ENCODE measurements at regions not wholly inside any gene's neighbourhood (a gene's known extent, or its start where the extent isn't known, plus 50 kb on each side); places are given as distances from the start of the nearest gene placed in this dataset.

DNA sequence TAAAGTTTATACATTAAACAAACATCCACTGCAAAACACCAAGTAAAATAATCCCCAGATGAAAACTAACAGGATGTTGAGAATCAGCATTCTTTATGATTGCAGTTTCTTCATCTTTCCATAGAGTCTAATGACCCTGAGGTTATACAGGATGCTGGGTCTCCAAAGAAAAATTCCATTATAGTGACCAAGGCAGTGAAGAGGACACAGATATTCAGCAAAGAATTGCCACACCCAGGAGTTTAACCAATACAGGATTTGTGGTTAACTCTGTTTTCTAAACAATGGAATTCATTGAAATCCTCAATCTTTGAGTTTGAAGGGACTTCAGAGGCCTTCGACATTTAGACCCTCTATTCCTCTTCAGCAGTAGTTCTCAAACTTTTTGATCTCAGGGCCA is 76.2 kb upstream of the ESX1 start:
- ChIA-PET POLR2A (interaction anchor here (0.6 kb wide), 1 partner anchor 689 kb away, joined by 3 read pairs; no protein-coding TSS in a partner anchor), CTCF (ENCODE audit: low intra/inter-chr PET ratio) (no interaction called here)
- Histone ChIP-seq H3K9ac (ENCODE audit: insufficient read depth in 1 of 2, low read depth in 2 of 2, low read length in 2 of 2) (no peak overlapping the region), H3K4me3 (no peak overlapping the region), H3K9me1 (ENCODE audit: control insufficient read depth, insufficient read depth, low read length) (no peaks in the 10 kb centered on the region), H2AFZ (ENCODE audit: low read depth, low read length) (no peak overlapping the region), H3K9me3 (replicated peaks; ENCODE audit: control insufficient read depth, insufficient read depth, low read depth, low read length) (no peaks in the 10 kb centered on the region), H3K4me2 (ENCODE audit: insufficient read depth, low read length) (no peak overlapping the region), H4K20me1 (replicated peaks; ENCODE audit: control insufficient read depth, insufficient read depth, low read length) (no peaks in the 10 kb centered on the region), H3K27me3 (ENCODE audit: control insufficient read depth in 2 of 2, insufficient read depth in 2 of 2, low read length in 2 of 2) (no peaks in the 10 kb centered on the region), H3K79me2 (ENCODE audit: control insufficient read depth, insufficient read depth, low read length) (no peaks in the 10 kb centered on the region), H3K27ac (ENCODE audit: extremely low read depth, low read depth, low read length) (no peak overlapping the region), H3K36me3 (ENCODE audit: control insufficient read depth, insufficient read depth, low read length) (no peaks in the 10 kb centered on the region), H3K4me1 (replicated peaks in 1 of 2; ENCODE audit: control insufficient read depth in 2 of 2, insufficient read depth in 2 of 2, low read length in 2 of 2) (no peaks in the 10 kb centered on the region)
- 0% methylated on average over 1 of the region's 1 CpG for WGBS (ENCODE audit: insufficient coverage, low coverage, missing lambda C conversion rate)
- ATAC-seq (no peak), DNase-seq (ENCODE audit: extremely low read depth in 1 of 4, low spot score in 3 of 4) (no peak), FAIRE-seq (no peak)
- intact Hi-C loops (cut with micrococcal nuclease) = no loop called here
- BruUV-seq (replicated peaks) = no TSS peak
- in situ Hi-C loops (cut with MboI) = no loop called here
- TF ChIP-seq RHOXF2B (CRISPR knock-in tag; conservative IDR thresholded peaks at IDR 0.05) (no peak), ZC3H11A (IDR thresholded peaks at IDR 0.05; ENCODE audit: low read depth, low read length) (no peak), ZBTB43 (CRISPR knock-in tag; IDR thresholded peaks at IDR 0.05) (no peak), FOXP1 (CRISPR knock-in tag; IDR thresholded peaks at IDR 0.05) (no peak), ARID1B (IDR thresholded peaks at IDR 0.05) (no peak)

DNA sequence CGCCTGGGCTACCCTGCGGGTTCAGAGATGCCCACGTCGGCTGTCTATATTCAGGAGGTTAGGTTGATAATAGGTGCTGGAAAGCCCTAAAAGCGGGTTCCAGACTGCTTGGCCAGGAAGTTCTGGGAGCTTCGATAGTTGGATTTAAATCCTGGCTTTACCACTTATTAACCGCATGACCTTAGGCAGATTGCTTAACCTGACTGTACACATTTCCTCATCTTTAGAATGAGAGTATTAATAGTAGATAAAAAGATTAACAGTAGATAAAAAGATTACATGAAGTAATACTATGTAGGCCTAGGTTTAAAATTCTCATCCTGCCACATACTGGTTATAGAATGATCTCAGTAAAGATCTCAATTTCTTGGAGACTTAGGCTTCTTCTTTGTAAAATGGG is 75.0 kb upstream of the ESX1 start:
- in situ Hi-C loops (cut with MboI) = no loop called here

More for the DNA sequence above, 75.0 kb upstream of the ESX1 start:
- Histone ChIP-seq H3K9me3 (replicated peaks; ENCODE audit: control insufficient read depth, insufficient read depth, low read depth, low read length) (no peaks in the 10 kb centered on the region), H3K79me2 (ENCODE audit: control insufficient read depth, insufficient read depth, low read length) (no peaks in the 10 kb centered on the region), H3K9ac (ENCODE audit: insufficient read depth in 1 of 2, low read depth in 2 of 2, low read length in 2 of 2) (no peak overlapping the region), H3K4me1 (replicated peaks in 1 of 2; ENCODE audit: control insufficient read depth in 2 of 2, insufficient read depth in 2 of 2, low read length in 2 of 2) (no peaks in the 10 kb centered on the region), H3K27ac (ENCODE audit: extremely low read depth, low read depth, low read length) (no peak overlapping the region), H3K4me2 (ENCODE audit: insufficient read depth, low read length) (no peak overlapping the region), H3K4me3 (no peak overlapping the region), H3K9me1 (ENCODE audit: control insufficient read depth, insufficient read depth, low read length) (no peaks in the 10 kb centered on the region), H4K20me1 (replicated peaks; ENCODE audit: control insufficient read depth, insufficient read depth, low read length) (no peaks in the 10 kb centered on the region), H2AFZ (ENCODE audit: low read depth, low read length) (no peak overlapping the region), H3K27me3 (ENCODE audit: control insufficient read depth in 2 of 2, insufficient read depth in 2 of 2, low read length in 2 of 2) (no peaks in the 10 kb centered on the region; a peak in 1 of 5 replicates), H3K36me3 (ENCODE audit: control insufficient read depth, insufficient read depth, low read length) (no peaks in the 10 kb centered on the region)
- no TSS peak for BruUV-seq (replicated peaks)
- ATAC-seq (no peak), DNase-seq (ENCODE audit: extremely low read depth in 1 of 4, low spot score in 3 of 4) (no peak), FAIRE-seq (no peak)
- ChIA-PET POLR2A (no interaction called here), CTCF (ENCODE audit: low intra/inter-chr PET ratio) (no interaction called here)
- TF ChIP-seq, protein P1, sequence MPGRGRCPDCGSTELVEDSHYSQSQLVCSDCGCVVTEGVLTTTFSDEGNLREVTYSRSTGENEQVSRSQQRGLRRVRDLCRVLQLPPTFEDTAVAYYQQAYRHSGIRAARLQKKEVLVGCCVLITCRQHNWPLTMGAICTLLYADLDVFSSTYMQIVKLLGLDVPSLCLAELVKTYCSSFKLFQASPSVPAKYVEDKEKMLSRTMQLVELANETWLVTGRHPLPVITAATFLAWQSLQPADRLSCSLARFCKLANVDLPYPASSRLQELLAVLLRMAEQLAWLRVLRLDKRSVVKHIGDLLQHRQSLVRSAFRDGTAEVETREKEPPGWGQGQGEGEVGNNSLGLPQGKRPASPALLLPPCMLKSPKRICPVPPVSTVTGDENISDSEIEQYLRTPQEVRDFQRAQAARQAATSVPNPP (IDR thresholded peaks at IDR 0.05; ENCODE audit: borderline replicate concordance, insufficient read depth, insufficient read length) = no peak
- TF ChIP-seq SOX6 (IDR thresholded peaks at IDR 0.05) (no peak), ZNF707 (CRISPR knock-in tag; conservative IDR thresholded peaks at IDR 0.05) (no peak), PHTF2 (CRISPR knock-in tag; IDR thresholded peaks at IDR 0.05) (no peak), PYGO2 (tag; IDR thresholded peaks at IDR 0.05) (no peak)
- 3% methylated on average over 6 of the region's 7 CpGs for WGBS (ENCODE audit: insufficient coverage, low coverage, missing lambda C conversion rate)
- intact Hi-C loops (cut with micrococcal nuclease) = no loop called here

All from K562 (cell line).